Neuron (in vitro differentiated cells): ENCODE measurements at regions not wholly inside any gene's neighbourhood (a gene's known extent, or its start where the extent isn't known, plus 50 kb on each side); places are given as distances from the start of the nearest gene placed in this dataset.

Source experiments
- H2AFZ ChIP-seq: one replicate; pipeline ENCODE4 v1.6.1; 2013; ENCODE audit warnings: low read depth, mild to moderate bottlenecking, inconsistent platforms, low read length, moderate library complexity
- H3K27me3 ChIP-seq: one replicate; pipeline ENCODE4 v1.6.1; 2013; ENCODE audit warnings: low read length; ENCODE audit not compliant: insufficient read depth
- H3K36me3 ChIP-seq: one replicate; pipeline ENCODE4 v1.6.1; 2013; ENCODE audit warnings: low read length; ENCODE audit not compliant: insufficient read depth
- H3K4me1 ChIP-seq: one replicate; pipeline ENCODE4 v1.6.1; 2013; ENCODE audit warnings: low read length; ENCODE audit not compliant: insufficient read depth
- H3K4me3 ChIP-seq: 2 replicates; pipeline ENCODE4 v1.5.1; 2013; ENCODE audit warnings: mild to moderate bottlenecking, low read length, moderate library complexity
- H3K9me3 ChIP-seq: one replicate; pipeline ENCODE4 v1.6.1; 2013; ENCODE audit warnings: low read length

DNA sequence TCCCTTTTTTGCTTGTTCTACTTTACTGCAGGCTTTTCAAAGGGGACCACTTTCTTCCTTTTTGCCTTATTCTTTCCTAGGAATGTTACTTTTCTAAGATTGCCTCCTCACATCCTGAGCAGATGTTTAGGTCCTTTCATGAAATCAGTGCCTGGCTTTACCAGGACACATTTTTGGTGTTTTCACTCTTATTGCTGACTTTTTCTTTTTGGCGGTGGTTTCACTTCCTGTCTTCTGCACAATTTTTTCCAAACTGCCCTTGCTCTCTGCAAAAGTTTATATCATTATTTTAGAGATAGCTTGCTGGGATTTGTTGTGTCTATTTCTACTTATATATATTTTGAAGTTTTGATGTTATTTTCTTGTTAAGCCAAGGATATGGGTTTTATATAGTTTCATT is 332.2 kb upstream of the MTPN start:
- no peaks in the 10 kb centered on the region for H3K9me3 ChIP-seq
- no peaks in the 10 kb centered on the region for H3K27me3 ChIP-seq

DNA sequence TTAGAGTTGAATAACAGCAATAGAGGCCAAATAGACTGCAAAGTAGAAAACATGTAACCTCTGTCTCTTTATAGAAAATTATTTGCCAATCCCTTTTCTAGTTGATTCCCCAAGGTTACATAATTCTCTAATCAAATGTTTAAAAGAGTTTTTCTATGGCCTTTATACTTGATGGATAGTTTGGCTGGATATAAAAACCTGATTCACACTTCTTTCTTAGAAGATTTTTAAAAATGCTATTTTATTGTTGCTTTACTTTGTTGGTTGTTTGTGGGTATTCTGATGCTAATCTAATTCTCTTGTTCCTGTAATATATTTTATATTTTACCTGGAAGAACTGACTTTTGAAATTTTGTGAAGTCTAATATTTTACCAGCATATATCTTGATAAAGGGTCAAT is 331.1 kb upstream of the MTPN start:
- Histone ChIP-seq H3K27me3 (no peaks in the 10 kb centered on the region), H3K4me3 (no peak overlapping the region), H3K4me1 (no peaks in the 10 kb centered on the region), H3K9me3 (no peaks in the 10 kb centered on the region), H2AFZ (no peak overlapping the region), H3K36me3 (no peaks in the 10 kb centered on the region)

More for the DNA sequence above, 332.2 kb upstream of the MTPN start:
- Histone ChIP-seq H3K36me3 (no peaks in the 10 kb centered on the region), H2AFZ (no peak overlapping the region), H3K4me1 (no peaks in the 10 kb centered on the region), H3K4me3 (no peak overlapping the region)

- H3K9me3 ChIP-seq: no peaks in the 10 kb centered on the region
- no peak overlapping the region for H3K4me3 ChIP-seq
- no peaks in the 10 kb centered on the region for H3K27me3 ChIP-seq
- H3K36me3 ChIP-seq: no peaks in the 10 kb centered on the region
- H3K4me1 ChIP-seq: no peaks in the 10 kb centered on the region
- no peak overlapping the region for H2AFZ ChIP-seq
Observed at GRCh38 chr7:136303162-136303561, 326.0 kb upstream of the MTPN start.

DNA sequence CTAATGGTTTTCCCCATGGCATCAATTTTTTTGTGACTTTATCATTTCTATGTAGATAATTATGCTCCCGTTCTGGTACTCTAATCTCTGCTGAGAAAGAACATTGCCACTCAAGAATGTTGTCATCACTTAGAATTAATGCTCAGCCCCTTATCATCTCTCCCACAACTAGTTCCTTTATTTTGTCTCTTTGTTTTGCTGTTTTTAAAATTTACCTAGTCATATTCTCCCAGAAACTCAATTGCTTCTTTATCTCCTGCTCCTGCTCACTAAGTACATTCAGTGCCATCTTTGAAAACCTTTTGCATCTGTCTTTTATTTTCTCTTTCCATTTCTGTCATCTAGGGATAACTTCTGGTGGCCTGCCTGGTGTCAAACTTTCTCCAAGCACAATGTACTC is 324.9 kb upstream of the MTPN start:
- Histone ChIP-seq H3K4me1 (no peaks in the 10 kb centered on the region), H2AFZ (no peak overlapping the region), H3K27me3 (no peaks in the 10 kb centered on the region), H3K4me3 (no peak overlapping the region), H3K36me3 (no peaks in the 10 kb centered on the region), H3K9me3 (no peaks in the 10 kb centered on the region)

DNA sequence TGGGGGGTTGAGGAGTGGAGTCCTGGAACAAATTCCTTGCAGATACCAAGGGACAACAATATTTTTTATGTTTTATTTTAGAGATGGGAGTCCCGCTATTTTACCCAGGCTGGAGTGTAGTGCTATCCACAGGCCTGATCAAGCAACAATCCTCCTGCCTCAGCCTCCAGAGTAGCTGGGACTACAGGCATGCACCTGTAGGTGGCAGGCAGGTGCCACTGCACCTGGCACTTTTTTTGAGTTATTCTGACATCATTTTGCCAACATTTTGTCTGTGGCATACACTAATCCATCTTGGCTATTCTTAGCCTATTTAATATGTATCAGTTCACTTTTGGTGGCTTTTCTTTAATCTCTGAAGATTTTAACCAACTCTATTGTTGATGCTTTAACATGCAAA is 317.8 kb upstream of the MTPN start:
- no peak overlapping the region for H3K4me3 ChIP-seq
- H3K9me3 ChIP-seq: no peaks in the 10 kb centered on the region
- H2AFZ ChIP-seq: no peak overlapping the region
- no peaks in the 10 kb centered on the region for H3K36me3 ChIP-seq
- H3K27me3 ChIP-seq: no peaks in the 10 kb centered on the region
- no peaks in the 10 kb centered on the region for H3K4me1 ChIP-seq

- Histone ChIP-seq H3K9me3 (no peaks in the 10 kb centered on the region), H3K36me3 (no peaks in the 10 kb centered on the region), H2AFZ (no peak overlapping the region), H3K27me3 (no peaks in the 10 kb centered on the region), H3K4me1 (no peaks in the 10 kb centered on the region), H3K4me3 (no peak overlapping the region)
Observed at GRCh38 chr7:136293841-136294391, 316.8 kb upstream of the MTPN start.

DNA sequence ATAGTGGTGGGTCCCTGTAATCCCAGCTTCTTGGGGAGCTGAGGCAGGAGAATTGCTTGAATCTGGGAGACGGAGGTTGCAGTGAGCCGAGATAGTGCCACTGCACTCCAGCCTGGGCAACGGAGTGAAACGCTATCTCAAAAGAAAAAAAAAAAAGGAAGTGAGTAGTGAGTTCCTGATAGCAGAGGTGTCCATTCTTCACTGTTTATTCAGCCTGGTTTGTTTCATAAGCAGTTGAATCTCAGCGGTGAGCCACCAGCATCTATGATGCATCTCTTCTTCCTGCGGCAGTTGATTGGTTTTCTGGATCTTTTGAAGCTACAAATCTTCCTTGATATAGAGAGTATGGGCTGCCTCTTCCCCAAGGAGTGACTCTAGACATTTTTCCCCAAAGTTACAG is 316.1 kb upstream of the MTPN start:
- Histone ChIP-seq H3K4me1 (no peaks in the 10 kb centered on the region), H2AFZ (no peak overlapping the region), H3K9me3 (no peaks in the 10 kb centered on the region), H3K27me3 (no peaks in the 10 kb centered on the region), H3K4me3 (no peak overlapping the region), H3K36me3 (no peaks in the 10 kb centered on the region)

- Histone ChIP-seq H3K4me3 (no peak overlapping the region), H3K36me3 (no peaks in the 10 kb centered on the region), H3K9me3 (no peaks in the 10 kb centered on the region), H3K27me3 (no peaks in the 10 kb centered on the region), H2AFZ (no peak overlapping the region), H3K4me1 (no peaks in the 10 kb centered on the region)
Observed at GRCh38 chr7:136292365-136292764, 315.2 kb upstream of the MTPN start.

- Histone ChIP-seq H3K4me1 (no peaks in the 10 kb centered on the region), H2AFZ (no peak overlapping the region), H3K9me3 (no peaks in the 10 kb centered on the region), H3K27me3 (no peaks in the 10 kb centered on the region), H3K36me3 (no peaks in the 10 kb centered on the region), H3K4me3 (no peak overlapping the region)
Observed at GRCh38 chr7:136290351-136290750, 313.2 kb upstream of the MTPN start.

- Histone ChIP-seq H3K9me3 (no peaks in the 10 kb centered on the region), H3K4me3 (no peak overlapping the region), H2AFZ (no peak overlapping the region), H3K4me1 (no peaks in the 10 kb centered on the region), H3K27me3 (no peaks in the 10 kb centered on the region), H3K36me3 (no peaks in the 10 kb centered on the region)
Observed at GRCh38 chr7:136278057-136278456, 300.9 kb upstream of the MTPN start.

- Histone ChIP-seq H3K36me3 (no peaks in the 10 kb centered on the region), H3K4me3 (no peak overlapping the region), H3K9me3 (no peaks in the 10 kb centered on the region), H3K27me3 (no peaks in the 10 kb centered on the region), H3K4me1 (no peaks in the 10 kb centered on the region), H2AFZ (no peak overlapping the region)
Observed at GRCh38 chr7:136275794-136276193, 298.6 kb upstream of the MTPN start.

- H3K4me3 ChIP-seq: no peak overlapping the region
- H2AFZ ChIP-seq: no peak overlapping the region
- no peaks in the 10 kb centered on the region for H3K27me3 ChIP-seq
- H3K36me3 ChIP-seq: no peaks in the 10 kb centered on the region
- H3K4me1 ChIP-seq: no peaks in the 10 kb centered on the region
- no peaks in the 10 kb centered on the region for H3K9me3 ChIP-seq
Observed at GRCh38 chr7:136274636-136275345, 297.6 kb upstream of the MTPN start.

DNA sequence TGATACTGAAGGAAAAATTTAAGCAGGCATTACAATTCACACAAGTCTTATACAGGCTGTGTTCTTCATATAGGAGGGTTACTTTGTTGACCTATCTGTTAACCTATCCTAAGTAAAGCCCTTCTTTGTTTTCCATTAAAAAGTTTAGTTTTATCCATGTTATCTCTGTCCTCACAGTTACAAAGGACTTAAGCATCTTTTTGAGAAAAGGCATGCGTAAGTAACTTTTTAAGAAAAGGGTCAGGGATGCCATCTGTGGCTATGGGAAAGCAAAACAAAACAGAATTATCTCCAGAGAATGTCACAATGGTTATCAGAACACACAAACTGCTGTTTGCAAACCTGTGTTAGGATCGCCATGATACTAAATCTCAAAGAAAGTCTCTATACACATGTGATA is 295.8 kb upstream of the MTPN start:
- Histone ChIP-seq H3K9me3 (no peaks in the 10 kb centered on the region), H3K27me3 (no peaks in the 10 kb centered on the region), H2AFZ (no peak overlapping the region), H3K36me3 (no peaks in the 10 kb centered on the region), H3K4me3 (no peak overlapping the region), H3K4me1 (no peaks in the 10 kb centered on the region)

DNA sequence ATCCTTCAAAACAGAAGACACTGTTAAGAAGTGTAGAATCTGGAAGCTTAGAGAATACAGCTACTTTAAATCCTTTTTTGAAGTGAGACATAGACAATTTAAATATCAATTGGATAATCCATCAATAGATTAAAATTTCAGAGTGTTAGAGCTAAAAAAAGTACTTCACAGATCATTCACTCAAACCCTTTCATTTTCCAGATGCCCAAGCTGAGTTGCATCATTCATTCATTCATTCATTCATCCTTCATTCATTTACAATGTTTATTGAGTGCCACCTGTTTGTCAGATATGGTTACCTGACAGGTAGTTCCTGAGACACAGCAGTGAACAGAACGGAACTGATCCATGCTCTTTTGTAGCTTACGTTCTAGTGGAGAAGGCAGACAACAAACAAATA is 290.7 kb upstream of the MTPN start:
- H3K4me1 ChIP-seq: no peaks in the 10 kb centered on the region
- H3K27me3 ChIP-seq: no peaks in the 10 kb centered on the region
- no peak overlapping the region for H3K4me3 ChIP-seq
- peaks cover 2% of the 10 kb centered on the region for H3K9me3 ChIP-seq
- no peaks in the 10 kb centered on the region for H3K36me3 ChIP-seq
- no peak overlapping the region for H2AFZ ChIP-seq
